ENCODE measurements at regions not wholly inside any gene's neighbourhood (a gene's known extent, or its start where the extent isn't known, plus 50 kb on each side); places are given as distances from the start of the nearest gene placed in this dataset.

- TF ChIP-seq REST (IDR thresholded peaks at IDR 0.05; ENCODE audit: low read depth) (no peak), TCF12 (IDR thresholded peaks at IDR 0.05; ENCODE audit: low read depth) (no peak), RAD21 (IDR thresholded peaks at IDR 0.05; ENCODE audit: low read depth) (no peak), EP300 (IDR thresholded peaks at IDR 0.05; ENCODE audit: borderline replicate concordance) (no peak), FOXM1 (IDR thresholded peaks at IDR 0.05; ENCODE audit: borderline replicate concordance, low read depth) (no peak), YY1 (IDR thresholded peaks at IDR 0.05; ENCODE audit: low read depth) (no peak), CEBPB (IDR thresholded peaks at IDR 0.05) (no peak), NFIC (IDR thresholded peaks at IDR 0.05) (no peak), USF1 (IDR thresholded peaks at IDR 0.05) (no peak)
- TF ChIP-seq, protein P1, sequence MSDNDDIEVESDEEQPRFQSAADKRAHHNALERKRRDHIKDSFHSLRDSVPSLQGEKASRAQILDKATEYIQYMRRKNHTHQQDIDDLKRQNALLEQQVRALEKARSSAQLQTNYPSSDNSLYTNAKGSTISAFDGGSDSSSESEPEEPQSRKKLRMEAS (IDR thresholded peaks at IDR 0.05): no peak
Observed at GRCh38 chr2:7595206-7595605, 678.0 kb downstream of the RNF144A start.
